K562 (cell line): ENCODE measurements at regions not wholly inside any gene's neighbourhood (a gene's known extent, or its start where the extent isn't known, plus 50 kb on each side); places are given as distances from the start of the nearest gene placed in this dataset.
A peak's percentile ranks its signal among the peaks of the same experiment; 100 is the strongest.

Source experiments
- ARID1B ChIP-seq: fragments of 450-650 bp; IDR thresholded peaks from 2 replicates; pipeline ENCODE4 v1.6.1; 2016; ENCODE audit warnings: antibody characterized with exemption, mild to moderate bottlenecking, inconsistent platforms
- ATF7 ChIP-seq: fragments of 450-650 bp; IDR thresholded peaks from 2 replicates; pipeline ENCODE4 v1.7.1; 2014; ENCODE audit warnings: mild to moderate bottlenecking, moderate library complexity
- BACH1 ChIP-seq: fragments of 200-800 bp; sonication (Bioruptor generic); IDR thresholded peaks from 2 replicates; pipeline ENCODE4 v1.6.1; 2016; ENCODE audit warnings: missing genetic modification characterization, missing compliant biosample characterization
- FOXK1 ChIP-seq: sonication (generic); formaldehyde crosslinking; IDR thresholded peaks from 2 replicates; pipeline ENCODE4 v1.8.0; 2022; ENCODE audit warnings: missing genetic modification reagents, mild to moderate bottlenecking, borderline replicate concordance
- GABPA ChIP-seq: fragments of 200-800 bp; sonication (Bioruptor generic); conservative IDR thresholded peaks from 2 replicates; pipeline ENCODE4 v1.6.1; 2016; ENCODE audit warnings: low read depth, missing genetic modification characterization, missing compliant biosample characterization
- MAFK ChIP-seq: IDR thresholded peaks from 2 replicates; pipeline ENCODE4 v1.6.1; 2011; ENCODE audit warnings: low read length, improper control_type of control experiment
- MYNN ChIP-seq, 2 experiments: sonication (generic); formaldehyde crosslinking in 1 of 2; IDR thresholded peaks; 2 replicates each; pipeline versions ENCODE4 v1.5.0 to v1.6.1; 2016 to 2020; ENCODE audit warnings: antibody characterized with exemption in 1 of 2, missing genetic modification reagents in 1 of 2
- NFRKB ChIP-seq: fragments of 450-650 bp; IDR thresholded peaks from 2 replicates; pipeline ENCODE4 v1.6.1; 2016; ENCODE audit warnings: low read depth
- RBM25 ChIP-seq: fragments of 200-400 bp; formaldehyde crosslinking; IDR thresholded peaks from 2 replicates; pipeline ENCODE4 v1.6.1; 2018; ENCODE audit warnings: low read length, low read depth, moderate library complexity; ENCODE audit not compliant: severe bottlenecking
- SMARCC2 ChIP-seq: fragments of 450-650 bp; IDR thresholded peaks from 2 replicates; pipeline ENCODE4 v1.6.1; 2017; ENCODE audit warnings: antibody characterized with exemption, moderate library complexity, mild to moderate bottlenecking, low read depth
- SREBF2 ChIP-seq: sonication (generic); formaldehyde crosslinking; IDR thresholded peaks from 2 replicates; pipeline ENCODE4 v1.4.0; 2020; ENCODE audit warnings: mild to moderate bottlenecking, missing genetic modification reagents
- TAF9B ChIP-seq: fragments of 450-650 bp; IDR thresholded peaks from 2 replicates; pipeline ENCODE4 v1.6.1; 2018; ENCODE audit warnings: mild to moderate bottlenecking; ENCODE audit not compliant: partially characterized antibody
- ZBTB40 ChIP-seq, 2 experiments: fragments of 450-650 bp in 1 of 2; sonication (generic) in 1 of 2; formaldehyde crosslinking in 1 of 2; IDR thresholded peaks; 2 replicates each; pipeline versions ENCODE4 v1.7.1 to v1.9.0; 2016 to 2022; ENCODE audit warnings: inconsistent platforms in 1 of 2, mild to moderate bottlenecking in 1 of 2, missing genetic modification reagents in 1 of 2
- ZNF316 ChIP-seq: fragments of 450-650 bp; IDR thresholded peaks from 2 replicates; pipeline ENCODE4 v1.6.1; 2016

DNA sequence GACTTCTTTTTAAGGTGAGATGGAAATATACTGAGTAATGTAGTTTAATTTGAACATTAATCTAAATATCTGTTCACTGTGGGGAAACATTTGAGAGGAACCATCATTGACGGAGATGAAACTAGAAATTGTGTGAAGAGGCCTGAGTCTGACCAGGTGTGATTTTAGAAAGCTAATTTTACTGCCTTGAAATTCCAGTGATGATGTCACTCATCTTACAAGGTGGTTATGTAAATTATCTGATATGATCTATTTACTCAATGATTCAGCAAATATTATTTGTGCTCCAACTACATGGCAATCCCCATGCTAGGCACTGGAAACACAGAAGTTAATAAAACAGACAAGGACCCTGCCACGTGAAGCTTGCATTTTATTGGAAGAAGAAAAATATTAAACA, 435.7 kb upstream of the DCN start (continued):
- TF ChIP-seq ZBTB40 (IDR thresholded peaks at IDR 0.05), result no peak
- no peak for TF ChIP-seq ZBTB40 (CRISPR knock-in tag; IDR thresholded peaks at IDR 0.05)
- TF ChIP-seq SREBF2 (CRISPR knock-in tag), result no peak
- no peak for TF ChIP-seq MYNN (IDR thresholded peaks at IDR 0.05)
- TF ChIP-seq MYNN (CRISPR knock-in tag; IDR thresholded peaks at IDR 0.05), result no peak
- peak; percentile 78 for TF ChIP-seq BACH1
- TF ChIP-seq ARID1B, result peak; percentile 58
- TF ChIP-seq TAF9B, result peak; percentile 24
- TF ChIP-seq GABPA, result no peak
- peak; percentile 38; the same call in 1 of the 2 replicates for TF ChIP-seq SMARCC2
- no peak for TF ChIP-seq RBM25
- TF ChIP-seq ZNF316, result peak; percentile 88
- TF ChIP-seq NFRKB, result no peak
- TF ChIP-seq ATF7, result peak; percentile 92
- TF ChIP-seq MAFK, result peak; percentile 71; the same call in 1 of the 2 replicates
- TF ChIP-seq FOXK1 (CRISPR knock-in tag), result no peak
